DND-41 (cell line): ENCODE measurements at regions not wholly inside any gene's neighbourhood (a gene's known extent, or its start where the extent isn't known, plus 50 kb on each side); places are given as distances from the start of the nearest gene placed in this dataset.

ENCODE experiments used
- EZH2 ChIP-seq: IDR thresholded peaks from 3 replicates; pipeline ENCODE4 v1.6.1; 2012; ENCODE audit warnings: borderline replicate concordance, low read depth, mild to moderate bottlenecking, moderate library complexity, low read length, inconsistent platforms; ENCODE audit not compliant: severe bottlenecking
- TF ChIP-seq, protein P1 (sequence below): IDR thresholded peaks from 2 replicates; pipeline ENCODE4 v1.5.1; 2012; ENCODE audit warnings: borderline replicate concordance, low read length, moderate library complexity, mild to moderate bottlenecking; ENCODE audit not compliant: poor library complexity, severe bottlenecking; ENCODE audit errors: extremely low read depth

DNA sequence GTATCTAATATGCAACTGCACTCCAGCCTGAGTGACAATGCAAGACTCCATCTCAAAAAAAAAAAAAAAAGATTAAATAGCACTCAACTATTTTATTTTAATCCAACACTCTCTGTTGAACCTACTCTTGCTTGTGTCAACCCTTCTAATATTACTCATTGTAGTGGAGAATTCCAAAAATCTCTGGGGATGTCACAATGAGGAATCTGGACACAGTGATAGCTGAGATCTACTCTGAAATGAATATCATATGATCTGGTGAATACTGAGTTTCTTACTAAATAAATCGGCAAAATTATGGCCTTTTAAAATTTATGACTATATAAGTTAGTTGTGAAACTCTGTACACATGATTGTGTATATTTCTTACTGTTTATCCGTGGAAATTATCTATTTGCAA is 418.2 kb downstream of the BCAT1 start:
- TF ChIP-seq, protein P1, sequence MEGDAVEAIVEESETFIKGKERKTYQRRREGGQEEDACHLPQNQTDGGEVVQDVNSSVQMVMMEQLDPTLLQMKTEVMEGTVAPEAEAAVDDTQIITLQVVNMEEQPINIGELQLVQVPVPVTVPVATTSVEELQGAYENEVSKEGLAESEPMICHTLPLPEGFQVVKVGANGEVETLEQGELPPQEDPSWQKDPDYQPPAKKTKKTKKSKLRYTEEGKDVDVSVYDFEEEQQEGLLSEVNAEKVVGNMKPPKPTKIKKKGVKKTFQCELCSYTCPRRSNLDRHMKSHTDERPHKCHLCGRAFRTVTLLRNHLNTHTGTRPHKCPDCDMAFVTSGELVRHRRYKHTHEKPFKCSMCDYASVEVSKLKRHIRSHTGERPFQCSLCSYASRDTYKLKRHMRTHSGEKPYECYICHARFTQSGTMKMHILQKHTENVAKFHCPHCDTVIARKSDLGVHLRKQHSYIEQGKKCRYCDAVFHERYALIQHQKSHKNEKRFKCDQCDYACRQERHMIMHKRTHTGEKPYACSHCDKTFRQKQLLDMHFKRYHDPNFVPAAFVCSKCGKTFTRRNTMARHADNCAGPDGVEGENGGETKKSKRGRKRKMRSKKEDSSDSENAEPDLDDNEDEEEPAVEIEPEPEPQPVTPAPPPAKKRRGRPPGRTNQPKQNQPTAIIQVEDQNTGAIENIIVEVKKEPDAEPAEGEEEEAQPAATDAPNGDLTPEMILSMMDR: no peak
- no peak for TF ChIP-seq EZH2
